Body of pancreas (tissue), 4 donors: ENCODE measurements at regions not wholly inside any gene's neighbourhood (a gene's known extent, or its start where the extent isn't known, plus 50 kb on each side); places are given as distances from the start of the nearest gene placed in this dataset.

Experiments
- POLR2A ChIP-seq, 3 donors: fragments of 450-650 bp; IDR thresholded peaks; one replicate each; pipeline ENCODE4 v1.6.1; 2016; ENCODE audit warnings: antibody characterized with exemption in 3 of 3, mild to moderate bottlenecking in 2 of 3
- TF ChIP-seq, protein P1 (sequence below), 7 experiments: fragments of 450-650 bp in 4 of 7; fragments of 200-600 bp in 3 of 7; sonication (generic) in 3 of 7; IDR thresholded peaks; one replicate each; pipeline ENCODE4 v1.5.1; 2016 to 2019; ENCODE audit warnings: antibody characterized with exemption in 7 of 7

DNA sequence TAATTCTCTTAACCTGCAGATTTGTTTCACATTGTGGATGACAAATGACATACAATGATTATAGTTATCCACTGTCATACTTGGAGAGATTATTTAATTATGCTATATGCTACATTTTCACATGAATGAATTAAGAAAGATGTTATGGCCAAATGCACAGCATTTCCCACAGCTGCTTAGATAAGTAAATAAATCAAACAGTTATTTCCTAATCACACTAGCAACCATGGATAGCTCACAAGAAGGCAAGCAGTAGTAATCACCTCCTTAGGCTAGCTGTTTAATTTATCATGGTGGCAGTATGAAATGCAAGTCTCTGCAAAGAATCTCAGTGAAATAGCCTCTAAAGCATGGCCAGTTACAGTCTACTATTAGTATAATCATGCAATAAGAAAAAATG, 1581.5 kb downstream of the NCAM2 start:
- TF ChIP-seq, protein P1, sequence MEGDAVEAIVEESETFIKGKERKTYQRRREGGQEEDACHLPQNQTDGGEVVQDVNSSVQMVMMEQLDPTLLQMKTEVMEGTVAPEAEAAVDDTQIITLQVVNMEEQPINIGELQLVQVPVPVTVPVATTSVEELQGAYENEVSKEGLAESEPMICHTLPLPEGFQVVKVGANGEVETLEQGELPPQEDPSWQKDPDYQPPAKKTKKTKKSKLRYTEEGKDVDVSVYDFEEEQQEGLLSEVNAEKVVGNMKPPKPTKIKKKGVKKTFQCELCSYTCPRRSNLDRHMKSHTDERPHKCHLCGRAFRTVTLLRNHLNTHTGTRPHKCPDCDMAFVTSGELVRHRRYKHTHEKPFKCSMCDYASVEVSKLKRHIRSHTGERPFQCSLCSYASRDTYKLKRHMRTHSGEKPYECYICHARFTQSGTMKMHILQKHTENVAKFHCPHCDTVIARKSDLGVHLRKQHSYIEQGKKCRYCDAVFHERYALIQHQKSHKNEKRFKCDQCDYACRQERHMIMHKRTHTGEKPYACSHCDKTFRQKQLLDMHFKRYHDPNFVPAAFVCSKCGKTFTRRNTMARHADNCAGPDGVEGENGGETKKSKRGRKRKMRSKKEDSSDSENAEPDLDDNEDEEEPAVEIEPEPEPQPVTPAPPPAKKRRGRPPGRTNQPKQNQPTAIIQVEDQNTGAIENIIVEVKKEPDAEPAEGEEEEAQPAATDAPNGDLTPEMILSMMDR (IDR thresholded peaks at IDR 0.05), result no peak
- no peak for TF ChIP-seq POLR2A (IDR thresholded peaks at IDR 0.05)
